Progenitor cell of endocrine pancreas (in vitro differentiated cells): ENCODE measurements at regions not wholly inside any gene's neighbourhood (a gene's known extent, or its start where the extent isn't known, plus 50 kb on each side); places are given as distances from the start of the nearest gene placed in this dataset.
"Not testable (repeated sequence)": the region's sequence is repeated elsewhere in the genome, so short reads cannot be mapped to it uniquely, and the experiment has no call there.

ENCODE experiments used
- DNase-seq: peaks from one replicate; pipeline ENCODE4 v3.0.0; 2021; ENCODE audit warnings: low spot score; ENCODE audit not compliant: unreplicated experiment
- H3K27ac Mint-ChIP-seq: 2 replicates; pipeline ENCODE4 v1.8.0; 2021; ENCODE audit warnings: mild to moderate bottlenecking, moderate library complexity, mixed read lengths
- H3K27me3 Mint-ChIP-seq: 2 replicates; pipeline ENCODE4 v1.8.0; 2021; ENCODE audit warnings: mixed read lengths
- H3K36me3 Mint-ChIP-seq: 2 replicates; pipeline ENCODE4 v1.8.0; 2022; ENCODE audit warnings: mixed read lengths; ENCODE audit not compliant: insufficient read depth
- H3K4me1 Mint-ChIP-seq: 2 replicates; pipeline ENCODE4 v1.8.0; 2021; ENCODE audit warnings: low read depth, mixed read lengths
- H3K4me3 Mint-ChIP-seq: 2 replicates; pipeline ENCODE4 v1.8.0; 2021; ENCODE audit warnings: low read depth, mild to moderate bottlenecking, moderate library complexity, mixed read lengths
- H3K9me3 Mint-ChIP-seq: 2 replicates; pipeline ENCODE4 v1.8.0; 2021; ENCODE audit warnings: low read depth, mixed read lengths
- TF ChIP-seq, protein P1 (sequence below): fragments of 200-600 bp; sonication (generic); IDR thresholded peaks from one replicate; pipeline ENCODE4 v1.5.0; 2021; ENCODE audit warnings: antibody characterized with exemption, mild to moderate bottlenecking; ENCODE audit not compliant: unreplicated experiment

DNA sequence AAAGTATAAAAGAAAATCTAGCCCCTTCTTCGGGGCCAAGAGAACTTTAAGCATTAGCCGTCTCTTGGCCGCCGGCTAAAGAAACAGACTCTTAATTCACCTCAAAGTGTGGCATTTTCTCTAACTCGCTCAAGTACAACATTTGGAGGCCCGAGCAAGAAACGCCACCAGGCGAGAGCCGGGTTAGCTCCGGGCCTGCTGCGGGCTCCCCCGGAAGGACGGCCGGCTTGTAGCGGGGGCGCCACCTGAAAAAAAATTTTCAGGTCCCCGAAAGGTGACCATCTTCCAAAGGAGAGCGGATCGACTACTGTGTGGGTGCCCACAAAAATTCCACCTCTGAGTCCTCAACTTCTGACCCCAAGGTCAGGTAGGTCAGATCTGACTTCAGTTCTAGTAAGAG is 156.0 kb downstream of the DEFB131A start:
- Mint-ChIP-seq H3K27me3 (no peaks in the 10 kb centered on the region), H3K9me3 (peaks cover 3% of the 10 kb centered on the region), H3K4me1 (peaks cover 61% of the 10 kb centered on the region), H3K36me3 (peaks cover 6% of the 10 kb centered on the region), H3K27ac (no peak overlapping the region), H3K4me3 (no peak overlapping the region)
- TF ChIP-seq, protein P1, sequence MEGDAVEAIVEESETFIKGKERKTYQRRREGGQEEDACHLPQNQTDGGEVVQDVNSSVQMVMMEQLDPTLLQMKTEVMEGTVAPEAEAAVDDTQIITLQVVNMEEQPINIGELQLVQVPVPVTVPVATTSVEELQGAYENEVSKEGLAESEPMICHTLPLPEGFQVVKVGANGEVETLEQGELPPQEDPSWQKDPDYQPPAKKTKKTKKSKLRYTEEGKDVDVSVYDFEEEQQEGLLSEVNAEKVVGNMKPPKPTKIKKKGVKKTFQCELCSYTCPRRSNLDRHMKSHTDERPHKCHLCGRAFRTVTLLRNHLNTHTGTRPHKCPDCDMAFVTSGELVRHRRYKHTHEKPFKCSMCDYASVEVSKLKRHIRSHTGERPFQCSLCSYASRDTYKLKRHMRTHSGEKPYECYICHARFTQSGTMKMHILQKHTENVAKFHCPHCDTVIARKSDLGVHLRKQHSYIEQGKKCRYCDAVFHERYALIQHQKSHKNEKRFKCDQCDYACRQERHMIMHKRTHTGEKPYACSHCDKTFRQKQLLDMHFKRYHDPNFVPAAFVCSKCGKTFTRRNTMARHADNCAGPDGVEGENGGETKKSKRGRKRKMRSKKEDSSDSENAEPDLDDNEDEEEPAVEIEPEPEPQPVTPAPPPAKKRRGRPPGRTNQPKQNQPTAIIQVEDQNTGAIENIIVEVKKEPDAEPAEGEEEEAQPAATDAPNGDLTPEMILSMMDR: no peak
- DNase-seq: no peak

DNA sequence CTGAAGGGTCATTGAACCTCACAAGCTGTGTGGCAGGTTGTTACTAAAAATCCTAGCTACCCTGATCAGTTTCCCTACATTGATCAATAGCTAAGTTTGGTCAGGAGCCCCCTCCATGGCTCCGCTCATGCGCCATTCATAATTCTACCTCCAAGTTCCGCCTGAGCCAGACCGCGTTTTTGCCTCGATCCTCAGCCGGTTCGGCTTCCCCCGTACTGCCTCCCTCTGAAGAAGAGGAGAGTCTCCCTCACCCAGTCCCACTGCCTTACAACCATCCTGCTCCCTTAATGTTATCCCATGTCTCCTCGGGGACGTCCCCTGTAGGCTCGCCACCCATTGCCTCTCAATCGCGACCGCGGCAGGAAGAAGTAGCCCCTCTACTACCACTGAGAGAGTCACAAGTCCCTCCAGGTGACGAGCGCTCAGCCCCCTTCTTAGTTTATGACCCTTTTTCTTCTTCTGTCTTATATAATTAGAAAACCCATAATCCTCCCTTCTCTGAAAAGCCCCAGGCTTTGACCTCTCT is 158.2 kb downstream of the DEFB131A start:
- Mint-ChIP-seq H3K9me3 (peaks cover 3% of the 10 kb centered on the region), H3K27ac (peak overlapping the region; percentile 28), H3K4me1 (peaks cover 78% of the 10 kb centered on the region), H3K36me3 (peaks cover 6% of the 10 kb centered on the region), H3K4me3 (no peak overlapping the region), H3K27me3 (no peaks in the 10 kb centered on the region)
- DNase-seq: no peak
- TF ChIP-seq, protein P1: no peak

DNA sequence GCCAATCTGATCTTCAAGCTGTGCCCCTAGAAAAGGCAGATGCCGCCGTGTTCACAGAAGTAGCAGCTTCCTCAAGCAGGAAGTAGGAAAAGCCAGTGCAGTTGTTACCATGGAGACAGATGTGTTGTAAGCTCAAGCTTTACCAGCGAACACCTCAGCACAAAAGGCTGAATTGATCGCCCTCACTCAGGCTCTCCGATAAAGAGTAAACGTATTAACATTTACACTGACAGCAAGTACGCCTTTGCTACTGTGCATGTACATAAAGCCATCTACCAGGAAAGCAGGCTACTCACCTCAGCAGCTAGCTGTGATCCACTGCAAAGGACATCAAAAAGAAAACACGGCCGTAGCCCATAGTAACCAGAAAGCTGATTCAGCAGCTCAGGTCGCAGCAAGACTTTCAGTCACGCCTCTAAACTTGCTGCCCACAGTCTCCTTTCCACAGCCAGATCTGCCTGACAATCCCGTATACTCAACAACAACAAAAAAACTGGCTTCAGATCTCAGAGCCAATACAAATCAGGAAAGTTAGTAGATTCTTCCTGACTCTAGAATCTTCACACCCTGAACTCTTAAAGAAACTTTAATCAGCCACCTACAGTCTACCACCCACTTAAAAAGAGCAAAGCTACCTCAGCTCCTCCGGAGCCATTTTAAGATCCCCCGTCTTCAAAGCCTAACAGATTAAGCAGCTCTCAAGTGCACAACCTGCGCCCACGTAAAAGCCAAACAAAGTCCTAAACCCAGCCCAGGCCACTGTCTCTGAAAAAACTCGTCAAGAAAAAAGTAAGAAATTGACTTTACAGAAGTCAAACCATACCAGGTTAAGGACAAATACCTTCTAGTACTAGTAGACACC is 160.0 kb downstream of the DEFB131A start:
- H3K9me3 Mint-ChIP-seq, H3K36me3 Mint-ChIP-seq, H3K27me3 Mint-ChIP-seq: not testable (repeated sequence)
- Mint-ChIP-seq H3K27ac (peak overlapping the region; percentile 94), H3K4me3 (peak overlapping the region; percentile 54), H3K4me1 (peaks cover 75% of the 10 kb centered on the region)
- peak; percentile 15 for DNase-seq

DNA sequence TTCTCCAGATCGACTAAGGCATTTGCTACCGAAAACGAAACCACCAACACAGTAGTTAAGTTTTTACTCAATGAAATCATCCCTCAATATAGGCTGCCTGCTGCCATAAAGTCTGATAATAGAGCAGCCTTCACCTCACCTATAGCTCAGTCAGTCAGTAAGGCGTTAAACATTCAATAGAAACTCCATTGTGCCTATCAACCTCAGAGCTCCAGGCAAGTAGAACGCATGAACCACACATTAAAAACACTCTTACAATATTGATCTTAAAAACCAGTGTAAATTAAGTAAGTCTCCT is 160.6 kb downstream of the DEFB131A start:
- Mint-ChIP-seq H3K27ac (peak overlapping the region; percentile 94), H3K4me3 (peak overlapping the region; percentile 48), H3K4me1 (peaks cover 71% of the 10 kb centered on the region)
- H3K27me3 Mint-ChIP-seq, DNase-seq, H3K9me3 Mint-ChIP-seq, H3K36me3 Mint-ChIP-seq: not testable (repeated sequence)

DNA sequence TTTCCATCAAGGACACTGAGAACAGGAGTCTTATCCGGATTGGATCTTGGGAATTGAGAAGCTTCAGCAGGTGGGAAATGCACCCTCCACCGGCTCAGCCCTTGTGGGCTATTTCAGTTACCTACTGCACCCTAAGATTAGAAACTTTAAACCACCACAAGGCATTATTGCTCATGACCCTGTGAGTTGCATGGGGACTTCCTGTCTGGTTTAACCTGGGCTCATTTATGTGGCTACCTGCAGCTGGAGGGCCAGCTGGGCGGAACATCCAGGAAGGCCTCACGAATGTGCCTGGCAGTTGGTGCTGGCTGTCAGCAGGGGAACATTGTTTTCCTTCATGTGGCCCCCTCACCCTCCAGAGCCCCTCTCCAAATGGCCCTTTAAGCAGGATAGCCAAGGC is 164.1 kb downstream of the DEFB131A start:
- TF ChIP-seq, protein P1: no peak
- Mint-ChIP-seq H3K27ac (no peak overlapping the region), H3K9me3 (no peaks in the 10 kb centered on the region), H3K4me3 (no peak overlapping the region), H3K27me3 (no peaks in the 10 kb centered on the region), H3K36me3 (peaks cover 5% of the 10 kb centered on the region), H3K4me1 (peaks cover 44% of the 10 kb centered on the region)
- DNase-seq: no peak

DNA sequence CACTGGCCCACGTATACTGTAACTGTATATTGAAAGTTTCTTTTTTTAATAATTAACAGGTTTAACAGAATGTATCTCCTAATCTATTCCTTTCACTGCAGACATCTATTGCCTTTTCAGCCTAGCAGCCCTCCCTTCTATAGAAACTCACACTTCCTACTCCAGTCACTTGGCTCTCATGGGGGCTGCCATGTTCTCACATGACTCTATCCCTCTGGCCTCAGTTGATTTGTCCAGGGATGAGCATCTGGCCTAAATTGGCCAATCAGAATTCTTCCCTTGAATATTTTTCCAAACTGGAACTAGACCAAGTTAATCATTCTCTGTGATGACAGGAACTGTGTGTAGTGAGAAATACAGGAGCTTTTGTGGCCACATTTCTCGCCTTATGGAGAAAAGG is 166.1 kb downstream of the DEFB131A start:
- DNase-seq, H3K9me3 Mint-ChIP-seq, H3K27ac Mint-ChIP-seq, H3K36me3 Mint-ChIP-seq, H3K27me3 Mint-ChIP-seq, H3K4me3 Mint-ChIP-seq: not testable (repeated sequence)
- peaks cover 27% of the 10 kb centered on the region for H3K4me1 Mint-ChIP-seq

DNA sequence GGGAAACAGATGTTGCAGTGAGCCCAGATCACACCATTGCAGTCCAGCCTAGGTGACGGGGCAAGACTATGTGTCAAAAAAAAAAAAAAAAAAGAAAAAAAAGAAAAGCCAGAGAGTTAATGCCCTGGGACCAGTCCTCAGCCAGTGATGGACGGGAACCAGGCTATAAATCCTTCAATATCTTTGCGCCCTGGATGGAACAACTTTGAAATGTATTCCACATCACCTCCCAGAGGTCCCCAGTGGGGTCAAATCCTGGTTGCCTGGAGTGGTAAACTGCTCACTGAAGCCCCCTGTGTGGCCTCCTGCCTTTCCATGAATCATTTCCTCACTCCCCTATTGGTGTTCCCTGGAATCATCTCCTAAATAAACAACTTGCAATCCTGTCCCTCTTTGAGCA is 166.9 kb downstream of the DEFB131A start:
- TF ChIP-seq, protein P1: no peak
- H3K27me3 Mint-ChIP-seq: no peaks in the 10 kb centered on the region
- no peaks in the 10 kb centered on the region for H3K9me3 Mint-ChIP-seq
- H3K4me3 Mint-ChIP-seq: no peak overlapping the region
- peaks cover 19% of the 10 kb centered on the region for H3K4me1 Mint-ChIP-seq
- peaks cover 5% of the 10 kb centered on the region for H3K36me3 Mint-ChIP-seq
- DNase-seq: no peak
- no peak overlapping the region for H3K27ac Mint-ChIP-seq

DNA sequence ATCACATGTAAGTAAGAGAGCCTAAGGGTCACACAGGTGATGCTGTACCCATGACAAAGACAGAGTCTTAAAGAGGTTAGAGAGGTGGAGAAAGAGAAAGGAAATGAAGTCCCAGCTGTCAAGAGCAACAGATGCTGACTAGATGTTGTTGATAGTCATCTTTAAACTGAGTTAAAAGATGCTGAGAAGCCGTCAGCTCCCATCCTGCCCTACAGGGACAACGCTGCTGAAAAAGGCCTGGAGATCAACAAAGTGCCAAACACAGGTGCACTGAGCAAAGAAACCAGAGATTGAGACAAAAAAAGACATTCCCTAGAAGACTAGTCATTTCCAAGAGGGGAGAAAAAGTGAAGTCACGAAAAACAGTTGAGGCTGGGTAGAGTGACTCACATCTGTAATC is 145.0 kb upstream of the DRD5 start:
- H3K4me3 Mint-ChIP-seq, DNase-seq, H3K27me3 Mint-ChIP-seq, H3K27ac Mint-ChIP-seq, H3K4me1 Mint-ChIP-seq, H3K36me3 Mint-ChIP-seq, H3K9me3 Mint-ChIP-seq: not testable (repeated sequence)
